HG03066 (cell line): ENCODE measurements at regions not wholly inside any gene's neighbourhood (a gene's known extent, or its start where the extent isn't known, plus 50 kb on each side); places are given as distances from the start of the nearest gene placed in this dataset.
"Not testable (repeated sequence)": the region's sequence is repeated elsewhere in the genome, so short reads cannot be mapped to it uniquely, and the experiment has no call there.

Experiments
- ATAC-seq: cut with Tn5 transposase; IDR thresholded peaks from one replicate; pipeline ENCODE4 v1.9.1; 2021; ENCODE audit warnings: low read depth; ENCODE audit not compliant: unreplicated experiment

GRCh38 chr14:83006121-83006670 lies 1472.5 kb upstream of the SEL1L start:
- no peak for ATAC-seq

- ATAC-seq: not testable (repeated sequence)
Measured at GRCh38 chr14:83007052-83007451, 1473.4 kb upstream of the SEL1L start.

GRCh38 chr14:83007641-83008225 lies 1474.1 kb upstream of the SEL1L start:
- ATAC-seq: no peak

- no peak for ATAC-seq
Measured at GRCh38 chr14:83017296-83017695, 1483.6 kb upstream of the SEL1L start.

- ATAC-seq: no peak
Measured at GRCh38 chr14:83019744-83020414, 1486.2 kb upstream of the SEL1L start.

- no peak for ATAC-seq
Measured at GRCh38 chr14:83021323-83021722, 1487.7 kb upstream of the SEL1L start.

GRCh38 chr14:83023369-83023768 lies 1489.7 kb upstream of the SEL1L start:
- ATAC-seq: no peak

GRCh38 chr14:83041224-83041623 lies 1507.6 kb upstream of the SEL1L start:
- ATAC-seq: no peak

GRCh38 chr14:83042858-83043257 lies 1509.2 kb upstream of the SEL1L start:
- no peak for ATAC-seq

- no peak for ATAC-seq
Measured at GRCh38 chr14:83044001-83044400, 1510.3 kb upstream of the SEL1L start.

GRCh38 chr14:83047059-83047830 lies 1513.6 kb upstream of the SEL1L start:
- ATAC-seq: no peak

GRCh38 chr14:83053022-83053710 lies 1519.5 kb upstream of the SEL1L start:
- no peak for ATAC-seq

GRCh38 chr14:83058068-83058467 lies 1524.4 kb upstream of the SEL1L start:
- ATAC-seq: no peak

- ATAC-seq: no peak
Measured at GRCh38 chr14:83071888-83072501, 1538.3 kb upstream of the SEL1L start.

GRCh38 chr14:83085136-83085535 lies 1551.5 kb upstream of the SEL1L start:
- ATAC-seq: no peak

- no peak for ATAC-seq
Measured at GRCh38 chr14:83085725-83086124, 1552.1 kb upstream of the SEL1L start.

- not testable (repeated sequence) for ATAC-seq
Measured at GRCh38 chr14:83091991-83092956, 1558.6 kb upstream of the SEL1L start.

GRCh38 chr14:83096092-83096491 lies 1562.4 kb upstream of the SEL1L start:
- ATAC-seq: no peak

GRCh38 chr14:83101846-83102245 lies 1568.2 kb upstream of the SEL1L start:
- ATAC-seq: no peak
